Spleen (tissue), 7 donors: ENCODE measurements at regions not wholly inside any gene's neighbourhood (a gene's known extent, or its start where the extent isn't known, plus 50 kb on each side); places are given as distances from the start of the nearest gene placed in this dataset.

Source experiments
- CTCF ChIP-seq, 11 experiments: fragments of 200-600 bp in 7 of 11; fragments of 450-650 bp in 4 of 11; sonication (generic) in 4 of 11; IDR thresholded peaks in 8 of 11; conservative IDR thresholded peaks in 3 of 11; 1 replicate in 7 of 11; 2 replicates in 4 of 11; pipeline versions ENCODE4 v1.4.0 to v1.8.0; 2016 to 2021; ENCODE audit warnings: antibody characterized with exemption in 11 of 11, inconsistent platforms in 4 of 11, mild to moderate bottlenecking in 1 of 11
- POLR2A ChIP-seq, 3 donors: fragments of 450-650 bp; IDR thresholded peaks; one replicate each; pipeline ENCODE4 v1.5.1; 2017; ENCODE audit warnings: antibody characterized with exemption in 3 of 3, mild to moderate bottlenecking in 1 of 3
- POLR2AphosphoS5 ChIP-seq, 3 donors: sonication (generic); formaldehyde crosslinking; IDR thresholded peaks; one replicate each; pipeline ENCODE4 v1.5.1; 2017; ENCODE audit warnings: antibody characterized with exemption in 3 of 3
- donor health status: DM: no; HTN: no; CAD: no; lungs with moderate emphysema.
- donor health status: DM: no; HTN: no; CAD: no.
- donor health status: DM: no; HTN: no; CAD: no.

- no peak for TF ChIP-seq CTCF (IDR thresholded peaks at IDR 0.05 in 8 of 11, conservative IDR thresholded peaks at IDR 0.05 in 3 of 11)
- TF ChIP-seq POLR2A (IDR thresholded peaks at IDR 0.05) = no peak
- no peak for TF ChIP-seq POLR2AphosphoS5 (IDR thresholded peaks at IDR 0.05)
Measured at GRCh38 chr4:130203571-130203970, 1107.6 kb downstream of the C4orf33 start.
